CD4-positive, CD25-positive, alpha-beta regulatory T cell (primary cell): ENCODE measurements at regions not wholly inside any gene's neighbourhood (a gene's known extent, or its start where the extent isn't known, plus 50 kb on each side); places are given as distances from the start of the nearest gene placed in this dataset.

ENCODE experiments used
- ATAC-seq, 2 donors: fragments of 150-1000 bp; cut with Tn5 transposase; one replicate each; pipeline ENCODE4 v1.10.0; 2021; ENCODE audit warnings: low read depth in 2 of 2, moderate number of reproducible peaks in 2 of 2, moderate library complexity in 1 of 2
- DNase-seq, 3 donors: peaks; one replicate each; pipeline versions ENCODE4 v3.0.0 to v3.0.0-alpha.2; 2012 to 2022; ENCODE audit warnings: mixed read lengths in 1 of 3
- H3K27ac ChIP-seq: one replicate; pipeline ENCODE4 v1.7.0; 2013; ENCODE audit warnings: mild to moderate bottlenecking, low read length; ENCODE audit not compliant: insufficient read depth, poor library complexity, severe bottlenecking
- H3K27me3 ChIP-seq: one replicate; pipeline ENCODE4 v1.7.0; 2013; ENCODE audit warnings: low read length; ENCODE audit not compliant: control insufficient read depth, insufficient read depth
- H3K36me3 ChIP-seq: one replicate; pipeline ENCODE4 v1.7.0; 2013; ENCODE audit warnings: mild to moderate bottlenecking, low read length, moderate library complexity; ENCODE audit not compliant: control insufficient read depth, insufficient read depth
- H3K4me1 ChIP-seq: 2 replicates; pipeline ENCODE4 v1.7.0; 2013; ENCODE audit warnings: mild to moderate bottlenecking, low read length; ENCODE audit not compliant: insufficient read depth, control insufficient read depth, poor library complexity, severe bottlenecking
- H3K4me3 ChIP-seq: one replicate; pipeline ENCODE4 v1.7.0; 2013; ENCODE audit warnings: low read depth, mild to moderate bottlenecking, low read length, moderate library complexity
- H3K9me3 ChIP-seq, 2 experiments: 1 replicate in 1 of 2; 2 replicates in 1 of 2; pipeline ENCODE4 v1.7.0; 2013; ENCODE audit warnings: low read length in 2 of 2, mild to moderate bottlenecking in 1 of 2, moderate library complexity in 1 of 2; ENCODE audit not compliant: control insufficient read depth in 2 of 2
- H3K27ac Mint-ChIP-seq, 3 donors: one replicate each; pipeline ENCODE4 v1.8.0; 2020 to 2022; ENCODE audit warnings: mild to moderate bottlenecking in 3 of 3, mixed read lengths in 3 of 3, moderate library complexity in 2 of 3
- H3K27me3 Mint-ChIP-seq: one replicate; pipeline ENCODE4 v1.8.0; 2022; ENCODE audit warnings: mild to moderate bottlenecking, mixed read lengths
- H3K36me3 Mint-ChIP-seq: one replicate; pipeline ENCODE4 v1.8.0; 2020; ENCODE audit warnings: mixed read lengths
- H3K4me1 Mint-ChIP-seq, 4 donors: one replicate each; pipeline ENCODE4 v1.8.0; 2020 to 2022; ENCODE audit warnings: mixed read lengths in 4 of 4, mild to moderate bottlenecking in 1 of 4
- H3K4me3 Mint-ChIP-seq, 4 donors: one replicate each; pipeline ENCODE4 v1.8.0; 2020 to 2022; ENCODE audit warnings: mild to moderate bottlenecking in 4 of 4, mixed read lengths in 4 of 4, moderate library complexity in 3 of 4
- H3K9me3 Mint-ChIP-seq, 7 donors: one replicate each; pipeline ENCODE4 v1.8.0; 2020 to 2022; ENCODE audit warnings: mixed read lengths in 7 of 7, mild to moderate bottlenecking in 3 of 7, moderate library complexity in 2 of 7

GRCh38 chr1:55569417-55569816 lies 354.3 kb upstream of the USP24 start:
- DNase-seq (no peak), ATAC-seq (no peak)
- Mint-ChIP-seq H3K4me1 (no peaks in the 10 kb centered on the region), H3K27ac (no peak overlapping the region), H3K9me3 (peaks cover 0 to 4% (median 1%) of the 10 kb centered on the region in 7 donors), H3K27me3 (peaks cover 4% of the 10 kb centered on the region), H3K4me3 (no peak overlapping the region), H3K36me3 (no peaks in the 10 kb centered on the region)
- Histone ChIP-seq H3K27ac (no peak overlapping the region), H3K36me3 (no peaks in the 10 kb centered on the region), H3K27me3 (no peaks in the 10 kb centered on the region), H3K4me3 (no peak overlapping the region), H3K4me1 (no peaks in the 10 kb centered on the region), H3K9me3 (no peaks in the 10 kb centered on the region)

GRCh38 chr1:55568732-55569131 lies 353.6 kb upstream of the USP24 start:
- DNase-seq (no peak), ATAC-seq (no peak)
- Histone ChIP-seq H3K4me3 (no peak overlapping the region), H3K36me3 (no peaks in the 10 kb centered on the region), H3K4me1 (no peaks in the 10 kb centered on the region), H3K9me3 (no peaks in the 10 kb centered on the region), H3K27me3 (no peaks in the 10 kb centered on the region), H3K27ac (no peak overlapping the region)
- H3K9me3 Mint-ChIP-seq: peaks cover 0 to 4% (median 1%) of the 10 kb centered on the region in 7 donors
- H3K27me3 Mint-ChIP-seq: peaks cover 4% of the 10 kb centered on the region
- H3K4me3 Mint-ChIP-seq: no peak overlapping the region
- H3K36me3 Mint-ChIP-seq: no peaks in the 10 kb centered on the region
- no peak overlapping the region for H3K27ac Mint-ChIP-seq
- no peaks in the 10 kb centered on the region for H3K4me1 Mint-ChIP-seq

DNA sequence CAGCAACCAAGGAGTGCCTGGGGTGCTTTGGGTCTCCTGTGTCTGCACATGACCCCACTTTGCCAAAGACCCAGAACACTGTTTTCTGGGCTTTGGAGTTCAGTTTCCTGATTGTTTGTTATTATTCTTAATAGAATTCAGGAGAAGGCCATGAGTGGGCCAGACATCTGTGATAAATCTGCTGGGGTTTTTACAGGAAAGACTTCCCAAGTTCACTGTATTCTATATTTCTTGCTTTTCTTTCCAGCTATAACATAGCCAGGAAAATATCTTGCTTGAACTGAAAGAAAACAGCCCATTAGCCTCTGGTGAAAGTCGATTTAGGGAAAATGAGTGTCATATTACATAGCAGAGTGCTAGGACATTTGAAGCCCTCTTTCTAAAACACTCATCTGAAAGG lies 345.1 kb upstream of the USP24 start:
- no peak overlapping the region for H3K27ac Mint-ChIP-seq
- Histone ChIP-seq H3K36me3 (no peaks in the 10 kb centered on the region), H3K4me3 (no peak overlapping the region), H3K27me3 (no peaks in the 10 kb centered on the region), H3K27ac (no peak overlapping the region), H3K9me3 (no peaks in the 10 kb centered on the region), H3K4me1 (no peaks in the 10 kb centered on the region)
- H3K36me3 Mint-ChIP-seq: no peaks in the 10 kb centered on the region
- peaks cover 0 to 2% (median 0%) of the 10 kb centered on the region in 7 donors for H3K9me3 Mint-ChIP-seq
- no peaks in the 10 kb centered on the region for H3K27me3 Mint-ChIP-seq
- DNase-seq: no peak
- no peak for ATAC-seq
- no peaks in the 10 kb centered on the region for H3K4me1 Mint-ChIP-seq
- H3K4me3 Mint-ChIP-seq: no peak overlapping the region

- H3K4me1 ChIP-seq: no peaks in the 10 kb centered on the region
- Mint-ChIP-seq H3K27me3 (no peaks in the 10 kb centered on the region), H3K27ac (no peak overlapping the region), H3K4me1 (no peaks in the 10 kb centered on the region), H3K36me3 (no peaks in the 10 kb centered on the region), H3K9me3 (peaks cover 0 to 2% (median 0%) of the 10 kb centered on the region in 7 donors), H3K4me3 (no peak overlapping the region)
- no peak overlapping the region for H3K27ac ChIP-seq
- no peaks in the 10 kb centered on the region for H3K27me3 ChIP-seq
- ATAC-seq (no peak), DNase-seq (no peak)
- H3K36me3 ChIP-seq: no peaks in the 10 kb centered on the region
- no peaks in the 10 kb centered on the region for H3K9me3 ChIP-seq
- no peak overlapping the region for H3K4me3 ChIP-seq
Observed at GRCh38 chr1:55559842-55560241, 344.7 kb upstream of the USP24 start.

GRCh38 chr1:55559161-55559611 lies 344.0 kb upstream of the USP24 start:
- Histone ChIP-seq H3K27ac (no peak overlapping the region), H3K27me3 (no peaks in the 10 kb centered on the region), H3K36me3 (no peaks in the 10 kb centered on the region), H3K9me3 (no peaks in the 10 kb centered on the region), H3K4me1 (no peaks in the 10 kb centered on the region), H3K4me3 (no peak overlapping the region)
- H3K27me3 Mint-ChIP-seq: no peaks in the 10 kb centered on the region
- no peak overlapping the region for H3K27ac Mint-ChIP-seq
- DNase-seq (no peak), ATAC-seq (no peak)
- H3K4me1 Mint-ChIP-seq: no peaks in the 10 kb centered on the region
- H3K9me3 Mint-ChIP-seq: peaks cover 0 to 2% (median 0%) of the 10 kb centered on the region in 7 donors
- H3K36me3 Mint-ChIP-seq: no peaks in the 10 kb centered on the region
- H3K4me3 Mint-ChIP-seq: no peak overlapping the region

- no peak overlapping the region for H3K27ac Mint-ChIP-seq
- no peaks in the 10 kb centered on the region for H3K27me3 Mint-ChIP-seq
- peaks cover 0 to 2% (median 0%) of the 10 kb centered on the region in 7 donors for H3K9me3 Mint-ChIP-seq
- DNase-seq (no peak), ATAC-seq (no peak)
- Histone ChIP-seq H3K4me3 (no peak overlapping the region), H3K9me3 (no peaks in the 10 kb centered on the region), H3K4me1 (no peaks in the 10 kb centered on the region), H3K36me3 (no peaks in the 10 kb centered on the region), H3K27me3 (no peaks in the 10 kb centered on the region), H3K27ac (no peak overlapping the region)
- H3K4me3 Mint-ChIP-seq: no peak overlapping the region
- H3K36me3 Mint-ChIP-seq: no peaks in the 10 kb centered on the region
- no peaks in the 10 kb centered on the region for H3K4me1 Mint-ChIP-seq
Observed at GRCh38 chr1:55558515-55558914, 343.4 kb upstream of the USP24 start.

- Histone ChIP-seq H3K4me1 (no peaks in the 10 kb centered on the region), H3K9me3 (no peaks in the 10 kb centered on the region), H3K27ac (no peak overlapping the region), H3K4me3 (no peak overlapping the region), H3K36me3 (no peaks in the 10 kb centered on the region), H3K27me3 (no peaks in the 10 kb centered on the region)
- Mint-ChIP-seq H3K4me1 (no peaks in the 10 kb centered on the region), H3K36me3 (no peaks in the 10 kb centered on the region), H3K9me3 (peaks cover 0 to 1% (median 0%) of the 10 kb centered on the region in 7 donors), H3K27me3 (no peaks in the 10 kb centered on the region), H3K27ac (no peak overlapping the region), H3K4me3 (no peak overlapping the region)
- ATAC-seq (no peak), DNase-seq (no peak)
Observed at GRCh38 chr1:55555956-55556725, 341.0 kb upstream of the USP24 start.

DNA sequence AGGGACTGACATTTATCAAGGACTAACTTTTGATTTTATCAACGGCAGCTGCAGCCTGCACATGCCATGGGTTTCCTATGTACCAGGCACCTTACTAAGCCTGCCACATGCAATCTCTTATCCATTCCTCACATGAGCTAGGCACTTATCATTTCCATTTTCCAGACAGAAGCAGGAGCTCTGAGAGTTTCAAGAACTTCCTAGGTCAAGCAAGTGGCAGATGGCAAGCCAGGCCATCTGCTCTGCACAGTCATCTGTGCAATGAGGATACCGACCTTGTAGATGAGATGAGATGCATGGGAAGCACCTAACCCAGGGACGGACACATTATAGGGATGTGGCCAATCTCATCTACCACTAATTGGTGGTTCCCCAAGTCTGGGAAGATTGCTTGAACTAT lies 339.4 kb upstream of the USP24 start:
- no peaks in the 10 kb centered on the region for H3K4me1 ChIP-seq
- peaks cover 0 to 1% (median 0%) of the 10 kb centered on the region in 7 donors for H3K9me3 Mint-ChIP-seq
- H3K9me3 ChIP-seq: no peaks in the 10 kb centered on the region
- H3K4me1 Mint-ChIP-seq: no peaks in the 10 kb centered on the region
- H3K27ac Mint-ChIP-seq: no peak overlapping the region
- H3K27me3 Mint-ChIP-seq: no peaks in the 10 kb centered on the region
- ATAC-seq (no peak), DNase-seq (no peak)
- H3K36me3 Mint-ChIP-seq: no peaks in the 10 kb centered on the region
- no peak overlapping the region for H3K27ac ChIP-seq
- H3K4me3 ChIP-seq: no peak overlapping the region
- H3K4me3 Mint-ChIP-seq: no peak overlapping the region
- no peaks in the 10 kb centered on the region for H3K27me3 ChIP-seq
- H3K36me3 ChIP-seq: no peaks in the 10 kb centered on the region
